ENCODE measurements at regions not wholly inside any gene's neighbourhood (a gene's known extent, or its start where the extent isn't known, plus 50 kb on each side); places are given as distances from the start of the nearest gene placed in this dataset.

- no peak for TF ChIP-seq CTCF (IDR thresholded peaks at IDR 0.05 in 4 of 5, conservative IDR thresholded peaks at IDR 0.05 in 1 of 5)
- no peak for TF ChIP-seq POLR2A (IDR thresholded peaks at IDR 0.05)
Measured at GRCh38 chr4:136457004-136457403, 1075.3 kb downstream of the PCDH18 start.
